ENCODE measurements at regions not wholly inside any gene's neighbourhood (a gene's known extent, or its start where the extent isn't known, plus 50 kb on each side); places are given as distances from the start of the nearest gene placed in this dataset.

GRCh38 chr15:96924570-96924969 lies 594.1 kb downstream of the NR2F2 start:
- Mint-ChIP-seq H3K4me3 (ENCODE audit: unreplicated experiment) (no peak overlapping the region), H3K9me3 (ENCODE audit: unreplicated experiment) (no peaks in the 10 kb centered on the region), H3K27me3 (ENCODE audit: unreplicated experiment) (no peaks in the 10 kb centered on the region), H3K4me1 (ENCODE audit: low read depth, unreplicated experiment) (no peaks in the 10 kb centered on the region), H3K36me3 (ENCODE audit: unreplicated experiment) (no peaks in the 10 kb centered on the region), H3K27ac (ENCODE audit: unreplicated experiment) (no peak overlapping the region)
- TF ChIP-seq CTCF (IDR thresholded peaks at IDR 0.05; ENCODE audit: partially characterized antibody, unreplicated experiment), result no peak
- DNase-seq, result no peak

- Mint-ChIP-seq H3K9me3 (ENCODE audit: unreplicated experiment) (no peaks in the 10 kb centered on the region), H3K4me1 (ENCODE audit: low read depth, unreplicated experiment) (no peaks in the 10 kb centered on the region), H3K4me3 (ENCODE audit: unreplicated experiment) (peak overlapping the region; percentile 89), H3K27ac (ENCODE audit: unreplicated experiment) (no peak overlapping the region), H3K27me3 (ENCODE audit: unreplicated experiment) (peaks cover 9% of the 10 kb centered on the region), H3K36me3 (ENCODE audit: unreplicated experiment) (no peaks in the 10 kb centered on the region)
- peak; percentile 46 for DNase-seq
- no peak for TF ChIP-seq CTCF (IDR thresholded peaks at IDR 0.05; ENCODE audit: partially characterized antibody, unreplicated experiment)
Observed at GRCh38 chr15:96947296-96948229, 617.1 kb downstream of the NR2F2 start.

- no peak overlapping the region for H3K4me3 Mint-ChIP-seq (ENCODE audit: unreplicated experiment)
- no peaks in the 10 kb centered on the region for H3K4me1 Mint-ChIP-seq (ENCODE audit: low read depth, unreplicated experiment)
- DNase-seq, result no peak
- peaks cover 9% of the 10 kb centered on the region for H3K27me3 Mint-ChIP-seq (ENCODE audit: unreplicated experiment)
- H3K9me3 Mint-ChIP-seq (ENCODE audit: unreplicated experiment), result no peaks in the 10 kb centered on the region
- no peaks in the 10 kb centered on the region for H3K36me3 Mint-ChIP-seq (ENCODE audit: unreplicated experiment)
- no peak for TF ChIP-seq CTCF (IDR thresholded peaks at IDR 0.05; ENCODE audit: partially characterized antibody, unreplicated experiment)
- no peak overlapping the region for H3K27ac Mint-ChIP-seq (ENCODE audit: unreplicated experiment)
Observed at GRCh38 chr15:96948981-96949380, 618.5 kb downstream of the NR2F2 start.

GRCh38 chr15:96958721-96959120 lies 628.2 kb downstream of the NR2F2 start:
- TF ChIP-seq CTCF (IDR thresholded peaks at IDR 0.05; ENCODE audit: partially characterized antibody, unreplicated experiment), result no peak
- Mint-ChIP-seq H3K9me3 (ENCODE audit: unreplicated experiment) (no peaks in the 10 kb centered on the region), H3K27ac (ENCODE audit: unreplicated experiment) (no peak overlapping the region), H3K4me3 (ENCODE audit: unreplicated experiment) (no peak overlapping the region), H3K27me3 (ENCODE audit: unreplicated experiment) (no peaks in the 10 kb centered on the region), H3K36me3 (ENCODE audit: unreplicated experiment) (no peaks in the 10 kb centered on the region), H3K4me1 (ENCODE audit: low read depth, unreplicated experiment) (no peaks in the 10 kb centered on the region)
- no peak for DNase-seq

- H3K27ac Mint-ChIP-seq (ENCODE audit: unreplicated experiment), result no peak overlapping the region
- no peaks in the 10 kb centered on the region for H3K4me1 Mint-ChIP-seq (ENCODE audit: low read depth, unreplicated experiment)
- H3K4me3 Mint-ChIP-seq (ENCODE audit: unreplicated experiment), result no peak overlapping the region
- H3K9me3 Mint-ChIP-seq (ENCODE audit: unreplicated experiment), result no peaks in the 10 kb centered on the region
- no peaks in the 10 kb centered on the region for H3K27me3 Mint-ChIP-seq (ENCODE audit: unreplicated experiment)
- TF ChIP-seq CTCF (IDR thresholded peaks at IDR 0.05; ENCODE audit: partially characterized antibody, unreplicated experiment), result no peak
- no peaks in the 10 kb centered on the region for H3K36me3 Mint-ChIP-seq (ENCODE audit: unreplicated experiment)
- no peak for DNase-seq
Observed at GRCh38 chr15:96959501-96959900, 629.0 kb downstream of the NR2F2 start.

Measured in glutamatergic neuron (in vitro differentiated cells).